GM19468 (cell line): ENCODE measurements at regions not wholly inside any gene's neighbourhood (a gene's known extent, or its start where the extent isn't known, plus 50 kb on each side); places are given as distances from the start of the nearest gene placed in this dataset.

ENCODE experiments used
- ATAC-seq: cut with Tn5 transposase; IDR thresholded peaks from one replicate; pipeline ENCODE4 v1.9.1; 2021; ENCODE audit warnings: mild to moderate bottlenecking, moderate library complexity, moderate number of reproducible peaks; ENCODE audit not compliant: unreplicated experiment; ENCODE audit errors: extremely low read depth

DNA sequence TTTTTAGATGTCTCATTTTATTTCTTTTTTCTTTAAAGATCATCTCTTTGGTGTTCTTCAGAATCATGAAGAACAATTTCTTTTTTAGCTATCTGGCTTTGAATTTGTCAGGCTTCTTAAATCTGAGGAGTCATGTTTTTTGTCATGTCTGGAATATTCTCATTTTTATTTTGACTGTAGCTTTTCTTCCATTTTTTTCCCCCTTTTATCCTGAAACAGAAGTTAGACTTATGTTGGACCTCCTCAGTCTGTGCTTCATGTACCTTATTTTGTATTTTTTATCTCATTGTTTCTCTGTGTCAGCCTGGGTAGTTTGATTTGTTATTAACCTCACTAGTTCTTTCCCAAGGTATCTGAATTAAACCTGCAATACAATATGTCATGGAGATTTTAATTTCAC lies 319.2 kb upstream of the ADGRL4 start:
- ATAC-seq: no peak

DNA sequence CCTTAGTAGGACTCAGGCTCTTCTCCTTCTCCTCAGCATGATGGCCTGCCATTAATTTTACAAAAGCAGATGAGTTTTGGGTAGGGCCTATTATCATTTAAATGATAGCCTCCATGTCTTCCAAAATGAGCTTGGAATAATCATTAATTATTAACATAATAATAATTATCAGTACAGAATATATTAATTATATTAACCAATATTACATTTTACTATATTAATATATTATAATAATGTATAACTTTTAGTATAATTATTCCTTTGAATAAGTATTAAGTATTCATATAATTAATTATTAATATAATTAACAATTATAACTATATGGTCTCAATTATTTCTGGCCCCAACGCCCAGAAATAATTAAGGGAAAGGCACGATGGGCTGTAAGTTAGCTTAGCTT lies 318.6 kb upstream of the ADGRL4 start:
- ATAC-seq: no peak

DNA sequence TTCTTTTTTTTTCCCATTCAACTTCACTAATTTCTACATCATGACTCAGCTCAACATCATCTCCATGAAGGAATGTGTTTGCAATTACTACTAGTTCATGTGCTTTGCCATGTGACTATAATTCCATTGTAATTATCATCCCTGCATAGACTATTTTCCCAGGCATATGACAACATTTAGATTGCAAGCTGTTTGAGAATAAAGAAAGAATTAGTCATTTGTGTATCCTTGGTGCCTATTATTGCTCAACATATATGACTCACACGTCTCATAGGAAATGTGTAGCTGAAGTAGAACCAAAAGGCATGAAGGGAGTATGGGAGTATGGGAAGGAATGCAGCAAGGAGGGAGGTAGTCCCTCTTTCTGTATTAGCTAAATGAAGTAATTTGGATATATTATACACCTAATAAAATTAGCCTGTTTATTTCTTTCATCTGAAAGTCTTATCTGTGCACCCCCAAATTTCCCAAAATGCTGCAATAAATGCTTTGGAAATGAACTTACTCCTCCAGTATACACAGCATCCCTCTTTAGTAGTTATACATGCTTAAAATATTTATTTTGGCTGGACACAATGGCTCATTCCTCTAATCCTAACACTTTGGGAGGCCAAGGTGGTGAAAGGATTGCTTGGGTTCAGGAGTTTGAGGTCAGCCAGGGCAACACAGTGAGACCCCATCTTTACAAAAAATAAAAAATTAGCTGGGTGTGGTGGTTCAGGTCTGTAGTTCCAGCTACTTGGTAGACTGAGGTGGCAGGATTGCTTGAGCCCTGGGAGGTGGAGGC lies 316.9 kb upstream of the ADGRL4 start:
- no peak for ATAC-seq

DNA sequence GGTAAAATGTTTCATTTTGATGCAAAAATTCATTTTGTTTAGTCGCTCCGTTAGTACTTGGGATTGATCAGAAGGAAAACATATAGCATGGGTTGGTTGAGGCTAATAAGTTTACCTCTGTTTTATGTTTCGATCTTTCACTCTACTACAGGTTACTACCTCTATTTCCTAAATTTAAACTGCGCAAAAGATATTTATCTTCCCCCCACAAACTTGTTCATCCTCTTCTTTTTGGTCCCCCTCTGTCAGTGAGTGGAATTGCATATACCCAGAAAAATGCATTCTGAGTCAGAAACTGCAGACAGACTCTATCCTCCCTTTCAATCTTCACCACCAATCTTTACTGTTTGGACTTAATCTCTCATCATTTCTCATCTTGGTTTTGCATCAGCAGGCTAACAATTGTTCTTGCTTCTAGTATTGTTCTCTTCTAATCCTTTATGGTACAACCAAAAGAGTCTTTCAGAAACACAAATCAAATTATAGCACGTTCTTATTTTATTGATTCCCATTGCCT lies 316.0 kb upstream of the ADGRL4 start:
- ATAC-seq: no peak

DNA sequence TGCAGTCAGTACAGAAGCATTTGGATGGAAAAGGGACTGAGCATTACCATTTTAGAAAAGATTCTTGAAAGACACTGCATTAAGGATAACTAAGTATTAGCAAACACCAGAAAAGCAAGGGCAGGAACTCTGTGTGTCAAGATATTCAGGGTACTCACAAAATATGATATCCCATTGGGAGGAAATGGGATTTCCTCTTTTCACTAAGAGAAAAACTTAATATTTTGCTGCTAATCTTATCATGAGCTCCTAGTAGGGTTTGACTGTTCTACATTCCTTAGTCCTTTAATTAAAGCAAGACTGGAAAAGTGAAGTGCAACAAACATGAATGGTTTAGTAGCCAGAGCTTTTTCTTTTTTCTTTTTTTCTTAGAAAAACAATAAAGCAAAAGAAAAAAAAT lies 305.9 kb upstream of the ADGRL4 start:
- no peak for ATAC-seq

DNA sequence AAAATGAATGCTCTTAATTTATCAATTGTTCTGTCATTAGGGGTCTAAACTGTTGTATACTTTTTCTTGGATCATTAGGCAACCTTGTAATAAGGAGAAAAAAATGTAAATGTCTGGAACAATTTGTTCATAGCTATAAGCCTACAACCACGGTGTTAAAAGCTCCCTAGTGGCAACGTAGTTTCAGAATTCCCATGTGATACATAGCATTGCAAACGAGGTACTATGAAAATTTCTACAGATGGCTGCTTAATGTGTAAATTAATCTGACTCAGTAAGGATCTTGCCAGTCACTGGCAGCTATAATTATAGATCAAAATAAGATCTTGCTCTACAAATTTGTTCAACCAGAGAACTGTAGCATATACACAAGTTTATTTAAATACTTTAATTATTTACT lies 304.1 kb upstream of the ADGRL4 start:
- ATAC-seq: no peak

DNA sequence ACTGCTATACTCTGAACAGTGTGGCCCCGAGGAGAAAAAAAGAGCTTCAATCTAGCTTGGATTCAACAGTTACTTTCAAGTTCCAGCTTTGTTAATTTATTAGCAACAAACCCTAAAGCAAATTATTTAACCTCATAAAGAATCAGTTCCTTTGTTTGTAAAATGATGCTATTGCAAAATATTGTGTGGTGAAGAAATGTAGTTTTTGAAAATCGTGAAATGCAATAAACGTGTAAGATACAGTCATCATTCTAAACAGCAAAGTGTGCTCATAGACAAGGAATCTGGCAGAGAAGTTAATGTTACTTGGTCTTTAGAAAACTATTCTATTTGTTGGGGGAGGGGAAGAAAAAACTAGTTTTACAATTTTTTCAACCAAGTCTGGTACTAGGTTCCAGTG lies 297.6 kb upstream of the ADGRL4 start:
- no peak for ATAC-seq

DNA sequence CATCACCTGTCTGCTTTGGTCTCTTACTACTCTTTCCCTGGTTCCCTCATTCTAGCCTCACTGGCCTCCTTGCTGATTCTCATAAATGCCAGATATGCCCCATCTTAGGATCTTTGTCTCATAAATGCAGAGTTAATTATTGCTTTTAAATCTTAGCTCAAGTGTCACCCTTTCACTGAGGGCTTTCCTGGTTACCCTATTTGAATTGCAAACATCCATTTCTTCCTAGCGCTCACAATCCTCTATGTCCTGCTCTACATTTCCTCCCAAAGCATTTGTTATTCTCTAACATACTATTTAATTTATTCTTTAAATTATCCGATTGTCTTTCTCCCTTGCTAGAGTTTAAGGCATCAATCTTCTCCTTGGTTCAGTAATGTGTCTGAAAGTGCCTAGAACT lies 296.5 kb upstream of the ADGRL4 start:
- ATAC-seq: no peak

DNA sequence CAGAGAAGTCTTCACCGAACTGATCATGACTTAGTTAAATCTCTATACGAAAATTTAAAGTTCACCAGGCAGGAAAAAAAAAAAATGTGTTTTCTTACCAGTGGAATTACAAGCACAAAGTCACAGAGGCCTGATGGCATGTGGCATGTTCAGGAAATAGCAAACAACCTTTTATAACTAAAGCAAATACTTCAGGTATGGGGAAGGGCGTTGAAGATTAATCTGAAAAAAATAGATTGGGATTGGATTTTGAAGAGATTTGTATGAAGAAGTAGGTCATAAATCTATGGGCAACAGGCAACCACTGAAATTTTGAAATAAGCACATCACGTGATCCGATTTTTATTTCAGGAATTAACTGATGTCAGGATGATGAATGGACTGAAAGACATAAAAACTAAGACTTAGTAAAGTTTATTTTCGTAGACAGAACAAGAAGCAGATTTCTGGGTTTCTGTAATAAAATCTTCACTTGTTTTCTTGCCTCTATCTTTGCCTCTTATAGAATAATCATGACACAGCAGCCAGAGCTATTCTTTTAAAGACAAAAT lies 295.9 kb upstream of the ADGRL4 start:
- ATAC-seq: no peak

DNA sequence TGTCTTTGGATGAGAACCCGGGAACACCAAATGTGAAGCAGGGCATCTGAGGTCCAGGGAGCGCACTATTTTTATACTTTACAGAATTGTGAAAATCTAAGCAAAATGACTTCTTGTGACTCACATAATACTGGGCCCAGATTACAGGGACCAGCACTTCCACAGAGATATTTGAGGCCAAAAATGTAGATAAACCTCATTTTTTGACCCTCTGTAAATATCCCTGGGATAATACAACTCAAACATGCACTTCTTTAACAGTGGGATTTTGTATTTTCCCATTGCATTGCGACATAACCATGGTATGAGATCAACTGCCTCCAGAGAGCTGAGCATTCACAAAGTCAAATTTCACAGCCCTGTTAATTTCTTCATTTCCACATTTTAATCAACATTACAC lies 289.4 kb upstream of the ADGRL4 start:
- no peak for ATAC-seq

DNA sequence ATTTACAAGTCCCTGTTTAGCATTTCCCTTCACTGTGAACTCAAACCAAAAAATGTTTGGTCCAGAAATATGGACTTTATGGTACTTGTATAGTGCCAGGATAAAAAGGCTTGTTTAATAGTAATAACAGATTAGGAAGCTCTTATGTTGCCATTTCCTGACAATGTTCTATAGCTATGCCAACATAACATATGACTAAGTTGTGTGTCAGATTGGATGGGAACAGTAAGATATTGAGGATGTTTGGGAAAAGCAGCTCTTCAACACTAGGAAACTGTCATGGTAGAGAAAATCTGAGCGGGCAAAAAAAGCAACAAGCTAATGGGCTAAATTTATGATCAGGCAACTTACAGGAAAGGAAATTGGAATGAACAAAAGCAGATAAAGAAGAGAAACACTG lies 287.1 kb upstream of the ADGRL4 start:
- ATAC-seq: no peak

DNA sequence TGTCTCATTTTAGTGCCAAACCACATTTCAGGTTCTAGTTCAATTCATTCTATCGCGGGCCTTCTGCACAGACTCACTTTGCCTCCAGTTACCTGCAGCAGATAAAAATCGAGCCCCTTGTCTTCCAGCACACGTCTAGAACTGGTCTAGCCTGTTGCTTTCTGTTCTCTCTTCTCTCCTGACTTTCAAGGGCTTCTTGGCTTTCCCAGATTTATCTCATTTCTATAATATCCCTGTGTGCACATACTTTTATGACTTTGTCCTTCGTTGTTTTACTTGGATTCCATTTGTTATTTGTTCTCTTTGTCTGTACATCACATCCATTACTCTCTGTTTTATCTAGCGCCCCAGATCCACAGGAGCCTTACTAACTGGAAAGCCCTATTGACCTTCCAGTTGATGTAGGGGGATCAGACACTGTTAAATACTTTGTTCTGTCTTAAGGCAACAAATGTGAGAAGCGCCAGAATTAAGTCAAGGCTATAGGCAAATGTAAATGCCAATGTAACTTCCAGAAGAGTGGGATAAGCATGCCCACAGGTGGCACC lies 284.5 kb upstream of the ADGRL4 start:
- no peak for ATAC-seq

DNA sequence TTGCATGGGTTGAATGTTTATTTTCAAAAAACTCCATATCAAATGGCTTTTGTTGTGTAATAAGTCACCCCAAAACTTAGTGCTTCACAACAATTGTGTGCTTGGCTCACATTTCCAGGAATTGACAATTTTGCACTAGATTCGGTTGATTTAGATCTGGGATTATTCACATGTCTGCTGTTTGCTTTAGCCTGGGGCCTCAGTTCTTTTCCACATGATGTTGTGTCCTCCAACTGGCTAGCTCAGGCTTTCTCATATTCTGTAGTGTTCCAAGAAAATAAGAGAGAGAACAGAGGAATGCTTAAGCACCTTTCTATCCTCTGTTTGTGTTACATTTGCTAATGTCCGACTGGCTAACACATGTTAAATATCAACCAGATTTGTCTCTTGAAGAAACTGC lies 281.5 kb upstream of the ADGRL4 start:
- ATAC-seq: no peak

DNA sequence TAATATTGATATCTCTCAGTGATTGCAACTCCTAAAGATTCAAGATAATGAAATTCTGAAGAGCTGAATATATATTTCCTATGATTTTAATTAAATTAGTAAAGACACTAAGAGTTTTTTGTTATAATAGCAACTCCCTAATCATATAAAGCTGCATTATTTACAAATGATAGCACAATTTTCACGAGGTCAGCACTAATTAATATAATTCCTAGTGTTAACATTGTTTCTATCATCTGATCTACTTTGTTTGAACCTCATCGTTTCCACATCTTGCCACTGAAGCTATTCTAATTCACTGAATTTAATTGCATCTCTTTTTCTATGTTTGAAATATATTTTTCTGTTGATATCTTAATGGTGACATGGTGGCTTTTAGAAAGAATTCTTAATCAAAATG lies 279.1 kb upstream of the ADGRL4 start:
- no peak for ATAC-seq

DNA sequence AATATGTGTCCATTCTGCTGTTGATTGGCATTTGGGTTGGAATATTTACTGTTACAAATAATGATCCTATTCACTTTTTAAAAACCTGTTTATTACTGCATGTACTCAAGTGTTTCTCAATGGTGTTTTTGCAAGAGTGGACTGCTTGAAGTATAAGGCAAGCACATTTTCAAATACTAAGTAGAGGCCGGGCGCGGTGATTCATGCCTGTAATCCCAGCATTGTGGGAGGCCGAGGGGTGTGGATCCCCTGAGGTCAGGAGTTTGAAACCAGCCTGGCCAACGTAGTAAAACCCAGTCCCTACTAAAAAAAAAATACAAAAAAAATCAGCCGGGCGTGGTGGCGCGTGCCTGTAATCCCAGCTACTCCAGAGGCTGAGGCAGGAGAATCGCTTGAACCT lies 276.9 kb upstream of the ADGRL4 start:
- ATAC-seq: no peak

DNA sequence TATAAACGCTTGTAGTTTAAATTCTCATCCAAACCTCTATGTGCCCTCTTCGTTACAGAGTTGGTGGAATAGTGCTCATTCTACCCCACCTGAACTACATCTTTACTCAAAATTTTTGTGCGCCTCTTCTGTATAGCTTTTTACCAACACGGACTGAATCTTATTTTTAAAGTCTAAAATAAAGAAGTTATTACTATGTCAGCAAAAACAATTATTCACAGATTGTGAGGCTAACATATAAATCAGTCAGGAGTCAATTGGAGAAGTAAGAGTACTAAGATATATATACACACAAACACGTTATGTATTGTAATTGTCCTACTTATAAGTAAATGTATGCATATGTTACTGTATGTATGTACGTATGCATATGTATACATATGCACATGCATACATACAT lies 274.9 kb upstream of the ADGRL4 start:
- ATAC-seq: no peak

DNA sequence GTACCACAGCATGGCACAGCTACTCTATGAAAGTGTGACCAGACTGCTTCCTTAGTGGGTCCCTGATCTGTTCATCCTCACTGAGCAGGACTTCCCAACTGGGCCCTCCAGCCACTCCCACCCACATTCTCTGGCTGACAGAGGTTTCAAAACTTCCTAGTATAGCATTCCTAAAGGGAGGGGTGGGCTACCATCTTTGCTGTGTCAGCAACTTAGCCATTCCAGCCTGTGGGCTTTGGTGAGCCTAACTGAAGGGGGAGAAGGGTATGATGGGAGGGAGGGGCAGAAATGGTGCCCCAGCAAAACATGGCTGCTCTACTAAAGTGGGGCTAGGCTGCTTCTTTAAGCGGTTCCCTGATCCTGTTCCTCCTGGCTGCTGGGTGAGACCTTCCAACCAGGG lies 265.2 kb upstream of the ADGRL4 start:
- no peak for ATAC-seq

DNA sequence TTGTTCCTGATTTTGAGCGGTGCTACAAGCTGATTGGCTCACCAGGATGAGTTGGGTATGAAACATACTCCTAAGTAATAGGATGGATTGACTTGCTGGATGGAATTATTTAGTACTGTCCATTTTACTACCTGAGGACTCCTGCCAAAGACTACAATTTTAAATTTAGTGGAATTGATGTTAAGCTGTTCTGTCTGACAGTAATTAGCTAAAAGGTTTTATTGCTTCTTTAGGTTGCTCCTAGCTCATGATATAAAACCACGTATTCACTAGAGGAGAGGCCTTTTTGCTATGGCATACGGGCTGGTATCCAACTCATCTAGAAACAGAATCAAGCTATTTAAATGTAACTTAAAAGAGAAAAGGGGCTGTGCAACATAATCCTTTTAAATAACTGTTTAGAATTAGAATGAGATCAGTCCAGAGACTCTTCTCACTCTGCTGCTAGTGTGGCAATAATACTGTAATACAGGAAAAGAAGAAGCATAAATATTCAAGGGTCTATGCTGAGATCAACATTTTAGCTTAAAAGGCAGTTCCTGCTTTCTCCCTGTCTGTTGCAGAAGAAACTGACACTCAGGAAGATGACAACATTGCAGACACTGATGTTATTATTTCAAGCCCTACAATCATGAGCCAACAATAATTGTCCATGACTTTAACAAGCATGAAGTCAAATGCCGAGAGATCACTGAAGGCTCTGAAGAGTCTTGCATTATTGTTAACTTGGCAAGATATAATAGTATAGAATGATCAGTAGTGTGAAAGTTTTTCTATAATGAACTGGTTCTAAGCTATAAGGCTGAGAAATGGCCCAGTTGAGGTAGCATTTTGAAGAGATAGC lies 258.7 kb upstream of the ADGRL4 start:
- no peak for ATAC-seq

DNA sequence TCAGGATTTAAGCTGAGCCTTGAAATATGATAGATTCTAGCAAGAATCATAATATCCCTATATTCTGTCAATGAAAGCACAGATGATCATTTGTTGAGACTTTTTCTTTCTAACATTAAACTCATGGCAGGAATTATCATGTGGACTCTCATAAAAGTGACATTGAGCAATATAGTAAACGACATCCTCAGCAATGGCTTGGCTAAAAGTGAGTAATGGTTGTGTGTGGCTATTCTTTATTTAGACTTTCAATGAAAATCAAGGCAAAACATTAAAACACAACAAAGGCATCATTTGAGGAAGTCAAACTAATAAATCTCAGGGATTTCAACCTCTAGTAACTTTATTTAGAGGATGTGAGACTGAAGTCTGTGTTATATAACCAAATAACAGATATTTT lies 257.8 kb upstream of the ADGRL4 start:
- ATAC-seq: no peak

DNA sequence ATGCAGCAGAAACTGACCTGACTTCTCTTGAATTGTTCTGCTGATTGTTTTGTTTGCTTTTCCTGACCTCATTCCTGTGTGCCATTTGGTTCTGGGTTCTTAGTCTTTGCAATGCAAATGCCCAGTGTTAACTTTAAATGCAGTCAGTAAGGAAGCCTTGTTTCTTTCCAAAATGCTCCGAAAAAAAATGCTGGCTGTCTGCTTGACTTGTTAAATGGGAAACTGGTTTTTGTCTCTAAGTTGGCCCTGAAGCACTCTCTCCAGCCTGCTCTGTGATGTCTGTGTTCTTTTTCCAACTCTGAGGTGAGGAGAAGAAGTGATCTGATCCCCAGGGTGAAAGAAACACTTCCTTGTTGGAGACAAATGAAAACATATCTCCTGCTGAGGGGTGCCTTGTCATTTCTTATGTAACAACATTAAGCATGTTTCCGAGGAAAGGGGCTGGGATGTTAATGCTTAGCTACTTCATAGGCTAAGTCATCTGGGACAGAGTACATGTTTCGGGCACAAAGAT lies 256.3 kb upstream of the ADGRL4 start:
- ATAC-seq: no peak
